GM18507 (cell line): ENCODE measurements at regions not wholly inside any gene's neighbourhood (a gene's known extent, or its start where the extent isn't known, plus 50 kb on each side); places are given as distances from the start of the nearest gene placed in this dataset.

Source experiments
- DNase-seq: peaks from one replicate; pipeline ENCODE4 v3.0.0; 2011; ENCODE audit warnings: low read depth; ENCODE audit not compliant: insufficient read length; ENCODE audit errors: extremely low spot score
- FAIRE-seq: peaks from 2 replicates; lab custom pipeline; 2011; peaks lifted over from hg19 to GRCh38; lab: Jason Lieb, UNC

GRCh38 chr2:18396329-18397010 is 164.0 kb downstream of the RDH14 start:
- DNase-seq, result no peak
- no peak for FAIRE-seq

GRCh38 chr2:18395555-18395954 is 164.9 kb downstream of the RDH14 start:
- FAIRE-seq (no peak), DNase-seq (no peak)

- FAIRE-seq, result peak; percentile 91
- DNase-seq, result no peak
These were observed 172.8 kb downstream of the RDH14 start for GRCh38 chr2:18387441-18388206.

GRCh38 chr2:18384242-18384641 is 176.2 kb downstream of the RDH14 start:
- FAIRE-seq (no peak), DNase-seq (no peak)

- no peak for FAIRE-seq
These were observed 179.1 kb downstream of the RDH14 start for GRCh38 chr2:18381386-18381785.

GRCh38 chr2:18380321-18380720 is 180.1 kb downstream of the RDH14 start:
- no peak for DNase-seq
- no peak for FAIRE-seq

More at GRCh38 chr2:18381386-18381785, 179.1 kb downstream of the RDH14 start:
- DNase-seq, result no peak

- DNase-seq, result no peak
- no peak for FAIRE-seq
These were observed 180.6 kb downstream of the RDH14 start for GRCh38 chr2:18379870-18380269.

- DNase-seq, result no peak
- peak; percentile 83 for FAIRE-seq
These were observed 182.3 kb downstream of the RDH14 start for GRCh38 chr2:18378020-18378653.

- FAIRE-seq (no peak), DNase-seq (no peak)
These were observed 183.5 kb downstream of the RDH14 start for GRCh38 chr2:18376936-18377335.

GRCh38 chr2:18373664-18374063 is 186.8 kb downstream of the RDH14 start:
- FAIRE-seq, result no peak
- DNase-seq, result no peak

- FAIRE-seq (no peak), DNase-seq (no peak)
These were observed 187.4 kb downstream of the RDH14 start for GRCh38 chr2:18373081-18373480.

- FAIRE-seq (no peak), DNase-seq (no peak)
These were observed 187.8 kb downstream of the RDH14 start for GRCh38 chr2:18372641-18373040.

GRCh38 chr2:18369760-18370159 is 190.7 kb downstream of the RDH14 start:
- FAIRE-seq, result no peak

GRCh38 chr2:18368008-18368407 is 192.4 kb downstream of the RDH14 start:
- DNase-seq (no peak), FAIRE-seq (no peak)

More at GRCh38 chr2:18369760-18370159, 190.7 kb downstream of the RDH14 start:
- no peak for DNase-seq

GRCh38 chr2:18365342-18365741 is 195.1 kb downstream of the RDH14 start:
- FAIRE-seq (no peak), DNase-seq (no peak)

GRCh38 chr2:18363348-18363747 is 197.1 kb downstream of the RDH14 start:
- FAIRE-seq (no peak), DNase-seq (no peak)

GRCh38 chr2:18362696-18363095 is 197.8 kb downstream of the RDH14 start:
- DNase-seq (no peak), FAIRE-seq (no peak)

- DNase-seq (no peak), FAIRE-seq (no peak)
These were observed 202.9 kb downstream of the RDH14 start for GRCh38 chr2:18357537-18357936.

- FAIRE-seq (no peak), DNase-seq (no peak)
These were observed 203.8 kb downstream of the RDH14 start for GRCh38 chr2:18356676-18357075.

- DNase-seq, result no peak
- FAIRE-seq, result no peak
These were observed 211.0 kb downstream of the RDH14 start for GRCh38 chr2:18349421-18349820.

- DNase-seq (no peak), FAIRE-seq (no peak)
These were observed 213.6 kb downstream of the RDH14 start for GRCh38 chr2:18346874-18347273.
